K562 (cell line): ENCODE measurements at regions not wholly inside any gene's neighbourhood (a gene's known extent, or its start where the extent isn't known, plus 50 kb on each side); places are given as distances from the start of the nearest gene placed in this dataset.

Source experiments
- ARID1B ChIP-seq: fragments of 450-650 bp; IDR thresholded peaks from 2 replicates; pipeline ENCODE4 v1.6.1; 2016; ENCODE audit warnings: antibody characterized with exemption, mild to moderate bottlenecking, inconsistent platforms
- CBX1 ChIP-seq: sonication (generic); IDR thresholded peaks from 2 replicates; pipeline ENCODE4 v1.6.1; 2016; ENCODE audit warnings: antibody characterized with exemption, low read depth, mild to moderate bottlenecking
- EHMT2 ChIP-seq: fragments of 450-650 bp; IDR thresholded peaks from 2 replicates; pipeline ENCODE4 v1.6.1; 2018; ENCODE audit warnings: antibody characterized with exemption
- HDAC8 ChIP-seq: fragments of 450-650 bp; IDR thresholded peaks from 2 replicates; pipeline ENCODE4 v1.6.1; 2016; ENCODE audit warnings: mild to moderate bottlenecking, missing genetic modification characterization, moderate library complexity, missing compliant biosample characterization
- HES1 ChIP-seq: fragments of 450-650 bp; IDR thresholded peaks from 2 replicates; pipeline ENCODE4 v1.6.1; 2016; ENCODE audit warnings: low read depth, mild to moderate bottlenecking, moderate library complexity
- KDM1A ChIP-seq, 2 experiments: fragments of 450-650 bp; IDR thresholded peaks; 2 replicates each; pipeline ENCODE4 v1.6.1; 2016; ENCODE audit warnings: mild to moderate bottlenecking in 2 of 2
- MEF2D ChIP-seq: conservative IDR thresholded peaks from 2 replicates; pipeline ENCODE4 v1.6.1; 2016; ENCODE audit warnings: low read depth, missing genetic modification characterization, missing compliant biosample characterization
- POLR2B ChIP-seq: fragments of 450-650 bp; IDR thresholded peaks from 2 replicates; pipeline ENCODE4 v1.6.1; 2018; ENCODE audit warnings: low read depth; ENCODE audit not compliant: partially characterized antibody
- SMARCE1 ChIP-seq: fragments of 450-650 bp; IDR thresholded peaks from 2 replicates; pipeline ENCODE4 v1.7.1; 2016; ENCODE audit warnings: mild to moderate bottlenecking
- TAF7 ChIP-seq: fragments of 450-650 bp; IDR thresholded peaks from 2 replicates; pipeline ENCODE4 v1.6.1; 2016; ENCODE audit warnings: missing genetic modification characterization, missing compliant biosample characterization
- THAP12 ChIP-seq: fragments of 250-450 bp; sonication (Bioruptor Pico); IDR thresholded peaks from 2 replicates; pipeline ENCODE4 v1.9.0; 2021; ENCODE audit warnings: mild to moderate bottlenecking, inconsistent platforms
- ZBTB34 ChIP-seq: fragments of 250-450 bp; sonication (Bioruptor Pico); IDR thresholded peaks from 2 replicates; pipeline ENCODE4 v1.8.0; 2021; ENCODE audit warnings: mild to moderate bottlenecking, moderate library complexity
- TF ChIP-seq, protein P1 (sequence below), 2 experiments: fragments of 450-650 bp in 1 of 2; sonication (generic) in 1 of 2; formaldehyde crosslinking in 1 of 2; IDR thresholded peaks; 2 replicates each; pipeline versions ENCODE4 v1.7.1 to v1.9.0; 2016 to 2022; ENCODE audit warnings: inconsistent platforms in 1 of 2, mild to moderate bottlenecking in 1 of 2, missing genetic modification reagents in 1 of 2
- TF ChIP-seq, protein P2 (sequence below): conservative IDR thresholded peaks from 2 replicates; pipeline ENCODE4 v1.6.1; 2011; ENCODE audit warnings: low read depth, mild to moderate bottlenecking, low read length; ENCODE audit not compliant: control insufficient read depth

- TF ChIP-seq ARID1B (no peak), THAP12 (CRISPR knock-in tag) (no peak), HES1 (no peak), KDM1A (IDR thresholded peaks at IDR 0.05) (no peak), CBX1 (peak; percentile 54; the same call in 1 of the 2 replicates), POLR2B (no peak), ZBTB34 (CRISPR knock-in tag) (no peak), HDAC8 (no peak), EHMT2 (0 out of 2 replicates have a peak, but pooled peaks have one; percentile 15), SMARCE1 (no peak), MEF2D (tag) (no peak), TAF7 (tag) (no peak)
- TF ChIP-seq, protein P1, sequence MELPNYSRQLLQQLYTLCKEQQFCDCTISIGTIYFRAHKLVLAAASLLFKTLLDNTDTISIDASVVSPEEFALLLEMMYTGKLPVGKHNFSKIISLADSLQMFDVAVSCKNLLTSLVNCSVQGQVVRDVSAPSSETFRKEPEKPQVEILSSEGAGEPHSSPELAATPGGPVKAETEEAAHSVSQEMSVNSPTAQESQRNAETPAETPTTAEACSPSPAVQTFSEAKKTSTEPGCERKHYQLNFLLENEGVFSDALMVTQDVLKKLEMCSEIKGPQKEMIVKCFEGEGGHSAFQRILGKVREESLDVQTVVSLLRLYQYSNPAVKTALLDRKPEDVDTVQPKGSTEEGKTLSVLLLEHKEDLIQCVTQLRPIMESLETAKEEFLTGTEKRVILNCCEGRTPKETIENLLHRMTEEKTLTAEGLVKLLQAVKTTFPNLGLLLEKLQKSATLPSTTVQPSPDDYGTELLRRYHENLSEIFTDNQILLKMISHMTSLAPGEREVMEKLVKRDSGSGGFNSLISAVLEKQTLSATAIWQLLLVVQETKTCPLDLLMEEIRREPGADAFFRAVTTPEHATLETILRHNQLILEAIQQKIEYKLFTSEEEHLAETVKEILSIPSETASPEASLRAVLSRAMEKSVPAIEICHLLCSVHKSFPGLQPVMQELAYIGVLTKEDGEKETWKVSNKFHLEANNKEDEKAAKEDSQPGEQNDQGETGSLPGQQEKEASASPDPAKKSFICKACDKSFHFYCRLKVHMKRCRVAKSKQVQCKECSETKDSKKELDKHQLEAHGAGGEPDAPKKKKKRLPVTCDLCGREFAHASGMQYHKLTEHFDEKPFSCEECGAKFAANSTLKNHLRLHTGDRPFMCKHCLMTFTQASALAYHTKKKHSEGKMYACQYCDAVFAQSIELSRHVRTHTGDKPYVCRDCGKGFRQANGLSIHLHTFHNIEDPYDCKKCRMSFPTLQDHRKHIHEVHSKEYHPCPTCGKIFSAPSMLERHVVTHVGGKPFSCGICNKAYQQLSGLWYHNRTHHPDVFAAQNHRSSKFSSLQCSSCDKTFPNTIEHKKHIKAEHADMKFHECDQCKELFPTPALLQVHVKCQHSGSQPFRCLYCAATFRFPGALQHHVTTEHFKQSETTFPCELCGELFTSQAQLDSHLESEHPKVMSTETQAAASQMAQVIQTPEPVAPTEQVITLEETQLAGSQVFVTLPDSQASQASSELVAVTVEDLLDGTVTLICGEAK (IDR thresholded peaks at IDR 0.05) = no peak
- TF ChIP-seq, protein P1 (CRISPR knock-in tag; IDR thresholded peaks at IDR 0.05) = no peak
- TF ChIP-seq, protein P2, sequence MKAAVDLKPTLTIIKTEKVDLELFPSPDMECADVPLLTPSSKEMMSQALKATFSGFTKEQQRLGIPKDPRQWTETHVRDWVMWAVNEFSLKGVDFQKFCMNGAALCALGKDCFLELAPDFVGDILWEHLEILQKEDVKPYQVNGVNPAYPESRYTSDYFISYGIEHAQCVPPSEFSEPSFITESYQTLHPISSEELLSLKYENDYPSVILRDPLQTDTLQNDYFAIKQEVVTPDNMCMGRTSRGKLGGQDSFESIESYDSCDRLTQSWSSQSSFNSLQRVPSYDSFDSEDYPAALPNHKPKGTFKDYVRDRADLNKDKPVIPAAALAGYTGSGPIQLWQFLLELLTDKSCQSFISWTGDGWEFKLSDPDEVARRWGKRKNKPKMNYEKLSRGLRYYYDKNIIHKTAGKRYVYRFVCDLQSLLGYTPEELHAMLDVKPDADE = no peak
These were observed 233.5 kb upstream of the HDAC9 start (continued) for GRCh38 chr7:18262058-18262457.
